ENCODE measurements at regions not wholly inside any gene's neighbourhood (a gene's known extent, or its start where the extent isn't known, plus 50 kb on each side); places are given as distances from the start of the nearest gene placed in this dataset.

- TF ChIP-seq IKZF1 (conservative IDR thresholded peaks at IDR 0.05) (peak; percentile 65), PBX3 (IDR thresholded peaks at IDR 0.05; ENCODE audit: insufficient replicate concordance, low read depth, low read length) (no peak), ETV6 (conservative IDR thresholded peaks at IDR 0.05 in 1 of 2, IDR thresholded peaks at IDR 0.05 in 1 of 2; ENCODE audit: borderline replicate concordance in 1 of 2, low read depth in 1 of 2) (no peak), NFXL1 (IDR thresholded peaks at IDR 0.05; ENCODE audit: borderline replicate concordance) (no peak), ZBED1 (IDR thresholded peaks at IDR 0.05; ENCODE audit: borderline replicate concordance) (no peak), CHD2 (IDR thresholded peaks at IDR 0.05; ENCODE audit: borderline replicate concordance, low read depth, low read length) (no peak), HDAC6 (IDR thresholded peaks at IDR 0.05; ENCODE audit: unreplicated experiment) (no peak), CHD1 (IDR thresholded peaks at IDR 0.05; ENCODE audit: low read depth, low read length) (no peak), POU2F2 (IDR thresholded peaks at IDR 0.05; ENCODE audit: borderline replicate concordance, low read depth, low read length) (peak; percentile 87), PAX8 (IDR thresholded peaks at IDR 0.05) (no peak), FOXK2 (IDR thresholded peaks at IDR 0.05) (no peak; the same call in none of the 2 replicates), CBX3 (IDR thresholded peaks at IDR 0.05; ENCODE audit: borderline replicate concordance, low read depth) (no peak), TBL1XR1 (IDR thresholded peaks at IDR 0.05; ENCODE audit: low read depth, low read length) (peak; percentile 88; the same call in 1 of the 2 replicates), JUNB (IDR thresholded peaks at IDR 0.05) (peak; percentile 65), FOXM1 (IDR thresholded peaks at IDR 0.05; ENCODE audit: low read depth, low read length) (peak; percentile 81), CBX5 (IDR thresholded peaks at IDR 0.05; ENCODE audit: low read depth) (no peak), IRF5 (IDR thresholded peaks at IDR 0.05; ENCODE audit: borderline replicate concordance) (peak; percentile 78), E4F1 (IDR thresholded peaks at IDR 0.05; ENCODE audit: borderline replicate concordance, partially characterized antibody) (no peak), ZBTB40 (IDR thresholded peaks at IDR 0.05; ENCODE audit: borderline replicate concordance) (0 out of 2 replicates have a peak, but pooled peaks have one; percentile 21), DPF2 (IDR thresholded peaks at IDR 0.05) (peak; percentile 74; the same call in 1 of the 2 replicates), TAF1 (IDR thresholded peaks at IDR 0.05; ENCODE audit: borderline replicate concordance, low read depth, low read length) (no peak)
Observed at GRCh38 chrX:3811331-3812311, 98.2 kb upstream of the PRKX start (continued).

Data from GM12878 (cell line).